ENCODE measurements at regions not wholly inside any gene's neighbourhood (a gene's known extent, or its start where the extent isn't known, plus 50 kb on each side); places are given as distances from the start of the nearest gene placed in this dataset.

DNA sequence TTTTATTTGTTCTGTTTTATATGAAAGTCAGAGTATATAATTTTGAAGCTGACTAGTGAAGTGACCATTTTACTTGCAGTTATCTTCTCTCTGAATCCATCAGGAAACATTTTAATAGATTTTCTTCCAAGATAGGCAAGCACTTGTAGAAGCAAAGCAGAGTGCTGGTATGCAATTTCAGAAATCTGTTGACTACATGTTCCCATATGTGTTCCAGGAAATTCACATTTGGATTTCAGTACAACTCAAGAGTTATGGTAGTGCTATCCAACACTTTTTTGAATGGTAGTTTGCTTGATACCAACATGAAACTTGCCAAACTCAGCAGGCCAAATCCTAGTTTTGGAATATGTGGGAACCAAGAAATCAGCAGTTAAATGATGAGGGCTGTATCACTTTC, 94.0 kb downstream of the CENPW start:
- intact Hi-C loops (cut with DNase I), result no loop called here
- no peaks in the 10 kb centered on the region for H3K27me3 ChIP-seq
- no peaks in the 10 kb centered on the region for H3K36me3 ChIP-seq (replicated peaks in 1 of 2; ENCODE audit: insufficient read depth in 1 of 2, low read depth in 2 of 2)
- no peak overlapping the region for H3K27ac ChIP-seq
- no peak overlapping the region for H3K4me3 ChIP-seq
- no peak for ATAC-seq
- no peaks in the 10 kb centered on the region for H3K9me3 ChIP-seq
- H3K4me1 ChIP-seq, result peaks cover 7% of the 10 kb centered on the region
- TF ChIP-seq CTCF (IDR thresholded peaks at IDR 0.05) (no peak), POLR2A (IDR thresholded peaks at IDR 0.05) (no peak)
- DNase-seq, result no peak

DNA sequence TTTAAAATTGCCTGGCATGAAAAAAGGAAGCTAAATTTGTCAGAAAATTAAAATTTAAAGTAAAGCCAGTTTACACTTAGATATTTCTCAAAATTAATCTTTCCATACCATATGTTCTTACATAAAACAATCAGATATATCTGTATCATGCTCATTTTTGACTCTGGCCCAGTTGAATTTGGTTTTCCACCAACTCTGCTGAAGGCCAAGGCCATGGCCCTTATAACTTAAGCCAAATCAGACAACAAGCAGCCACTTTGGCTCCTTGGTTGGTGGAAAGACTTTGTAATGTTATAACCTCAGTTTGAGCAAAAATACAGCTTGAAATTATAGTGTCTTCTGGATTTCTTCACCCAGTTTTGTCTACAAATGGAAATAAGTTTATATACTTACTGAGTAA, 97.3 kb downstream of the CENPW start:
- Histone ChIP-seq H3K36me3 (replicated peaks in 1 of 2; ENCODE audit: insufficient read depth in 1 of 2, low read depth in 2 of 2) (no peaks in the 10 kb centered on the region), H3K27me3 (no peaks in the 10 kb centered on the region), H3K4me3 (no peak overlapping the region), H3K4me1 (peaks cover 7% of the 10 kb centered on the region), H3K27ac (no peak overlapping the region), H3K9me3 (no peaks in the 10 kb centered on the region)
- intact Hi-C loops (cut with DNase I), result no loop called here
- ATAC-seq (no peak), DNase-seq (peak in 1 of 4 donors; percentile 28)
- TF ChIP-seq CTCF (IDR thresholded peaks at IDR 0.05) (no peak), POLR2A (IDR thresholded peaks at IDR 0.05) (no peak)

DNA sequence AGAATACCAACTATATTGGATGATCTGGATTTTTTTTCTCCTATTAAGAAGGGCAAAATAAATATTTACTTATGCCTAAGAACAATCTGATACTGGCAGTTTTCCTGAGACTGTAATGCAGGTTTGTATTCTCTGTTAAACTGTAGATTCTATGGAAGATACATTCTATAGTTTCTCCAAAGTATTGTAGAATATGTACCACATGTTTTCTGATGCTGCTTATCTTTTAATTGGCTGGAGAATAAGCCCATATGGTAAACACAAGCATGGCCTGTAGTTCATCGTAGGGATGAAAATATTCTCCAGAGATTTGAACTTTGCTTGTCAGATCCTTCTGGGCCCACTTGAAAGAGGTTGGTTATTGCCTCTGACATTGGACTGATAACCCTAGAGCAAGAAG, 99.1 kb downstream of the CENPW start:
- H3K36me3 ChIP-seq (replicated peaks in 1 of 2; ENCODE audit: insufficient read depth in 1 of 2, low read depth in 2 of 2), result no peaks in the 10 kb centered on the region
- no peak overlapping the region for H3K27ac ChIP-seq
- no peak overlapping the region for H3K4me3 ChIP-seq
- TF ChIP-seq CTCF (IDR thresholded peaks at IDR 0.05) (no peak), POLR2A (IDR thresholded peaks at IDR 0.05) (no peak)
- intact Hi-C loops (cut with DNase I), result no loop called here
- 37 to 45% methylated on average over 1 of the region's 1 CpG for WGBS, 2 donors
- peaks cover 7% of the 10 kb centered on the region for H3K4me1 ChIP-seq
- H3K27me3 ChIP-seq, result no peaks in the 10 kb centered on the region
- DNase-seq (no peak), ATAC-seq (no peak)
- H3K9me3 ChIP-seq, result no peaks in the 10 kb centered on the region

- no peaks in the 10 kb centered on the region for H3K9me3 ChIP-seq
- no peak for TF ChIP-seq CTCF (IDR thresholded peaks at IDR 0.05)
- no peak for TF ChIP-seq POLR2A (IDR thresholded peaks at IDR 0.05)
- ATAC-seq, result no peak
- no peak for DNase-seq
- H3K27ac ChIP-seq, result no peak overlapping the region
- WGBS, 2 donors, result 68 to 74% methylated on average over 2 of the region's 2 CpGs
- H3K4me1 ChIP-seq, result peaks cover 7% of the 10 kb centered on the region
- intact Hi-C loops (cut with DNase I), result no loop called here
- no peaks in the 10 kb centered on the region for H3K36me3 ChIP-seq (replicated peaks in 1 of 2; ENCODE audit: insufficient read depth in 1 of 2, low read depth in 2 of 2)
- no peak overlapping the region for H3K4me3 ChIP-seq
- H3K27me3 ChIP-seq, result no peaks in the 10 kb centered on the region
These were observed 101.0 kb downstream of the CENPW start for GRCh38 chr6:126440923-126441322.

- ATAC-seq (no peak), DNase-seq (no peak)
- Histone ChIP-seq H3K36me3 (replicated peaks in 1 of 2; ENCODE audit: insufficient read depth in 1 of 2, low read depth in 2 of 2) (no peaks in the 10 kb centered on the region), H3K4me3 (no peak overlapping the region), H3K4me1 (no peaks in the 10 kb centered on the region), H3K9me3 (peaks cover 0 to 7% (median 0%) of the 10 kb centered on the region in 3 donors), H3K27ac (no peak overlapping the region), H3K27me3 (no peaks in the 10 kb centered on the region)
- TF ChIP-seq POLR2A (IDR thresholded peaks at IDR 0.05) (no peak), CTCF (IDR thresholded peaks at IDR 0.05) (no peak)
- intact Hi-C loops (cut with DNase I), result no loop called here
These were observed 104.9 kb downstream of the CENPW start for GRCh38 chr6:126444659-126445273.

Measured in body of pancreas (tissue), 4 donors.